CD4-positive, alpha-beta T cell (primary cell): ENCODE measurements at regions not wholly inside any gene's neighbourhood (a gene's known extent, or its start where the extent isn't known, plus 50 kb on each side); places are given as distances from the start of the nearest gene placed in this dataset.

Experiments used
- ATAC-seq: fragments of 200-7000 bp; cut with Tn5 transposase; one replicate; pipeline ENCODE4 v1.10.0; 2022; ENCODE audit warnings: mild to moderate bottlenecking; ENCODE audit not compliant: poor library complexity
- CTCF ChIA-PET: fragments of 350-600 bp; sonication (Branson Sonifier 250); formaldehyde crosslinking; loops from one replicate; lab custom pipeline; 2021; ENCODE audit warnings: antibody characterized with exemption, inconsistent platforms; lab: Charles Lee
- POLR2A ChIA-PET: fragments of 350-600 bp; sonication (Branson Sonifier 250); formaldehyde crosslinking; loops from one replicate; lab custom pipeline; 2021; ENCODE audit warnings: antibody characterized with exemption, inconsistent platforms; lab: Charles Lee
- DNase-seq, 14 experiments: peaks; one replicate each; pipeline ENCODE4 v3.0.0-alpha.2; 2013 to 2020; ENCODE audit warnings: mixed read lengths in 2 of 14
- H3K27ac ChIP-seq, 2 donors: one replicate each; pipeline versions ENCODE4 v1.5.1 to v1.7.0; 2013; ENCODE audit warnings: low read length in 2 of 2, low read depth in 1 of 2, mild to moderate bottlenecking in 1 of 2
- H3K27me3 ChIP-seq, 2 experiments: 1 replicate in 1 of 2; 2 replicates in 1 of 2; pipeline versions ENCODE4 v1.6.1 to v1.7.0; 2013; ENCODE audit warnings: low read length in 2 of 2, control low read depth in 1 of 2, mild to moderate bottlenecking in 1 of 2, moderate library complexity in 1 of 2; ENCODE audit not compliant: insufficient read depth in 2 of 2, control insufficient read depth in 1 of 2
- H3K36me3 ChIP-seq: one replicate; pipeline ENCODE4 v1.6.1; 2013; ENCODE audit warnings: low read length, control low read depth; ENCODE audit not compliant: insufficient read depth
- H3K4me1 ChIP-seq: one replicate; pipeline ENCODE4 v1.6.1; 2013; ENCODE audit warnings: low read length, control low read depth; ENCODE audit not compliant: insufficient read depth
- H3K4me3 ChIP-seq: one replicate; pipeline ENCODE4 v1.5.1; 2013; ENCODE audit warnings: mild to moderate bottlenecking, low read length, moderate library complexity
- H3K9me3 ChIP-seq, 2 experiments: 1 replicate in 1 of 2; 2 replicates in 1 of 2; pipeline versions ENCODE4 v1.6.1 to v1.7.0; 2013; ENCODE audit warnings: low read length in 2 of 2, mild to moderate bottlenecking in 2 of 2, control low read depth in 1 of 2, moderate library complexity in 1 of 2; ENCODE audit not compliant: control insufficient read depth in 1 of 2, insufficient read depth in 1 of 2
- H3K27ac Mint-ChIP-seq: one replicate; pipeline ENCODE4 v1.8.0; 2020; ENCODE audit warnings: mixed read lengths
- H3K27me3 Mint-ChIP-seq: one replicate; pipeline ENCODE4 v1.8.0; 2021; ENCODE audit warnings: mixed read lengths
- H3K36me3 Mint-ChIP-seq: one replicate; pipeline ENCODE4 v1.8.0; 2021; ENCODE audit warnings: low read depth, mixed read lengths
- H3K4me1 Mint-ChIP-seq: one replicate; pipeline ENCODE4 v1.8.0; 2021; ENCODE audit warnings: low read depth, mixed read lengths
- H3K4me3 Mint-ChIP-seq: one replicate; pipeline ENCODE4 v1.8.0; 2020; ENCODE audit warnings: mild to moderate bottlenecking, mixed read lengths
- H3K9me3 Mint-ChIP-seq: one replicate; pipeline ENCODE4 v1.8.0; 2020; ENCODE audit warnings: mixed read lengths
- CTCF ChIP-seq: fragments of 200-600 bp; IDR thresholded peaks from one replicate; pipeline ENCODE4 v1.8.0; 2022; ENCODE audit warnings: antibody characterized with exemption, mild to moderate bottlenecking
- intact Hi-C, 2 experiments: fragments of 100-400 bp; cut with DNase I in 1 of 2; cut with micrococcal nuclease in 1 of 2; formaldehyde crosslinking; loops; one replicate each; pipeline versions ENCODE4 v1.15.1 to v1.9.0; 2023 to 2025; cut with DNase I, micrococcal nuclease

GRCh38 chr1:193649587-193649986 lies 463.2 kb upstream of the B3GALT2 start:
- ChIA-PET CTCF (no interaction called here), POLR2A (no interaction called here)
- no peaks in the 10 kb centered on the region for H3K36me3 Mint-ChIP-seq

GRCh38 chr1:193634876-193635275 lies 448.5 kb upstream of the B3GALT2 start:
- H3K27ac ChIP-seq = no peak overlapping the region
- no peaks in the 10 kb centered on the region for H3K36me3 ChIP-seq
- no peaks in the 10 kb centered on the region for H3K27me3 ChIP-seq
- TF ChIP-seq CTCF = no peak
- no peak overlapping the region for H3K4me3 ChIP-seq
- Mint-ChIP-seq H3K27me3 (no peaks in the 10 kb centered on the region), H3K9me3 (peaks cover 2% of the 10 kb centered on the region), H3K36me3 (no peaks in the 10 kb centered on the region), H3K4me3 (no peak overlapping the region), H3K4me1 (peaks cover 10% of the 10 kb centered on the region), H3K27ac (no peak overlapping the region)
- no peaks in the 10 kb centered on the region for H3K9me3 ChIP-seq
- H3K4me1 ChIP-seq = peaks cover 6% of the 10 kb centered on the region
- ATAC-seq = no peak
- ChIA-PET POLR2A (no interaction called here), CTCF (no interaction called here)
- no peak for DNase-seq
- intact Hi-C loops = no loop called here

More at GRCh38 chr1:193649587-193649986, 463.2 kb upstream of the B3GALT2 start:
- Histone ChIP-seq H3K4me1 (peaks cover 7% of the 10 kb centered on the region), H3K36me3 (no peaks in the 10 kb centered on the region), H3K9me3 (peaks cover 13 to 14% of the 10 kb centered on the region in 2 experiments), H3K27ac (no peak overlapping the region), H3K4me3 (no peak overlapping the region), H3K27me3 (no peaks in the 10 kb centered on the region)
- no peak overlapping the region for H3K27ac Mint-ChIP-seq
- H3K27me3 Mint-ChIP-seq = no peaks in the 10 kb centered on the region
- intact Hi-C loops = no loop called here
- ATAC-seq = no peak
- no peak for TF ChIP-seq CTCF
- H3K4me1 Mint-ChIP-seq = no peaks in the 10 kb centered on the region
- no peak for DNase-seq
- no peak overlapping the region for H3K4me3 Mint-ChIP-seq
- H3K9me3 Mint-ChIP-seq = peaks cover 15% of the 10 kb centered on the region

GRCh38 chr1:193634470-193634869 lies 448.1 kb upstream of the B3GALT2 start:
- H3K4me3 ChIP-seq = no peak overlapping the region
- Mint-ChIP-seq H3K4me3 (no peak overlapping the region), H3K27me3 (no peaks in the 10 kb centered on the region)

More at GRCh38 chr1:193634470-193634869, 448.1 kb upstream of the B3GALT2 start:
- CTCF ChIA-PET = no interaction called here
- POLR2A ChIA-PET = no interaction called here
- peak; percentile 58 for ATAC-seq
- Mint-ChIP-seq H3K36me3 (no peaks in the 10 kb centered on the region), H3K4me1 (peaks cover 10% of the 10 kb centered on the region), H3K9me3 (peaks cover 1% of the 10 kb centered on the region), H3K27ac (no peak overlapping the region)
- H3K9me3 ChIP-seq = no peaks in the 10 kb centered on the region
- no peak overlapping the region for H3K27ac ChIP-seq
- TF ChIP-seq CTCF = no peak
- peaks cover 6% of the 10 kb centered on the region for H3K4me1 ChIP-seq
- H3K27me3 ChIP-seq = no peaks in the 10 kb centered on the region
- no peaks in the 10 kb centered on the region for H3K36me3 ChIP-seq
- intact Hi-C loops = no loop called here
- DNase-seq = peak in 3 of 14 experiments; percentile 23 to 66 (median 34)
